SK-MEL-5 (cell line): ENCODE measurements at regions not wholly inside any gene's neighbourhood (a gene's known extent, or its start where the extent isn't known, plus 50 kb on each side); places are given as distances from the start of the nearest gene placed in this dataset.
"Not testable (repeated sequence)": the region's sequence is repeated elsewhere in the genome, so short reads cannot be mapped to it uniquely, and the experiment has no call there.

Experiments
- DNase-seq: peaks from one replicate; pipeline ENCODE4 v3.0.0-alpha.2; 2016; ENCODE audit warnings: low read depth, low spot score
- in situ Hi-C: cut with HindIII; loops from 2 replicates; pipeline ENCODE4 v1.10.0; 2016; ENCODE audit warnings: low sequenced_read_pairs, high pct_unique_total_duplicates, low pct_unique_long_range_greater_than_20kb

DNA sequence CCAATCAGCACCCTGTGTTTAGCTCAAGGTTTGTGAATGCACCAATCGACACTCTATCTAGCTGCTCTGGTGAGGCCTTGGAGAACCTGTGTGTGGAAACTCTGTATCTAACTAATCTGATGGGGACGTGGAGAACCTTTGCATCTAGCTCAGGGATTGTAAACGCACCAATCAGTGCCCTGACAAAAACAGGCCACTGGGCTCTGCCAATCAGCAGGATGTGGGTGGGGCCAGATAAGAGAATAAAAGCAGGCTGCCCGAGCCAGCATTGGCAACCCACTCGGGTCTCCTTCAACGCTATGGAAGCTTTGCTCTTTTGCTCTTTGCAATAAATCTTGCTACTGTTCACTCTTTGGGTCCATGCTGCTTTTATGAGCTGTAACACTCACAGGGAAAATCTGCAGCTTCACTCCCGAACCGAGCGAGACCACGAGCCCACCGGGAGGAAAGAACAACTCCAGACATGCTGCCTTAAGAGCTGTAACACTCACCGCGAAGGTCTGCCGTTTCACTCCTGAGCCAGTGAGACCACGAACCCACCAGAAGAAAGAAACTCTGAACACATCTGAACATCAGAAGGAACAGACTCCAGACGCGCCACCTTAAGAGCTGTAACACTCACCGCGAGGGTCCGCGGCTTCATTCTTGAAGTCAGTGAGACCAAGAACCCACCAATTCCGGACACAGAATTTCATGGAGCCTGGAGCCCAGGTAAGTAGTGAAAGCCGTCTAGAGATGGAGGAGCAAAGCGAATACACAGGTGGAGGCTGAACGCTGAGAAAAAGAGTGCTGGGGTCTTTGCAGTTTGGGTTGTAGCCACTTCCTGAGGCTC lies 92.8 kb downstream of the ANKRD10 start:
- DNase-seq, in situ Hi-C loops: not testable (repeated sequence)

DNA sequence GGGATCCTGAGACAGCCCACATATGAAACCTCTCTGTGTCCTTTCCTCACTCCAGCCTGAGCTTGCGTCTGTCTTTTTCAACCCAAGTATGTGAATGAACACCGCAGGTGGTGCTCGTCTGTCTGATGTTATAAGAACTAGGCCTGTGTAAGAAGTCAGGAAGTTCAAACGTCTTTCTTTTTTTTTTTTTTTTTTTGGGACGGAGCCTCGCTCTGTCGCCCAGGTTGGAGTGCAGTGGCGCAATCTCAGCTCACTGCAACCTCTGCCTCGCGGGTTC lies 92.3 kb downstream of the ANKRD10 start:
- no peak for DNase-seq
- in situ Hi-C loops = no loop called here

DNA sequence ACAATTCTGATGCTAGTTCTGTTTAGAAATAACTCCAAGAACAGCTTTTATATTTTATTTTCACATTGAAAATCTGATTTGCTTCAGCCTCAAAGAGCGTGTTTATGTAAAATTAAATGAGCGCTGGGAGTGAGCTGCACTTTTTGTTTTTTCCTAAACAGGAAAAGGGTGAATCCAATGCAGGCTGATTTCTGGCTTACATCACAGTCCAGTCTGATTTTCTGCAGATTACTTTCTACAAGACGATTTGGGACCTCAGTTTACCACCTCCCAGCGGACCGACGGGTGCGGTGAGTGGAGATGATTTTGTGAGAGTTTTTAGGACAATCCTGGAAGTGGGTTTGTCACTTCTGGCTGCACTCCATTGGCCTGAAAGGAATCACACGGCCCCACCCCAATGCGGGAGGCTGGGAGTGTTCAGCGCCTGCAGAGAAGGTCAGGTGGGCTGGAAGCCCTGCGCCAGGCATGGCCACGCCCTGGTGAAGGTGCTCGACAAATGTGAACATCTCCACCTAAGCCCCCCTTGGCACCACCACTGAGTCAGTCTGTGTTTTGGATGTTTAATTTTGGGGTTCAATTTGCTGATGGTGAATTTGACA lies 90.1 kb downstream of the ANKRD10 start:
- no peak for DNase-seq
- in situ Hi-C loops = no loop called here

DNA sequence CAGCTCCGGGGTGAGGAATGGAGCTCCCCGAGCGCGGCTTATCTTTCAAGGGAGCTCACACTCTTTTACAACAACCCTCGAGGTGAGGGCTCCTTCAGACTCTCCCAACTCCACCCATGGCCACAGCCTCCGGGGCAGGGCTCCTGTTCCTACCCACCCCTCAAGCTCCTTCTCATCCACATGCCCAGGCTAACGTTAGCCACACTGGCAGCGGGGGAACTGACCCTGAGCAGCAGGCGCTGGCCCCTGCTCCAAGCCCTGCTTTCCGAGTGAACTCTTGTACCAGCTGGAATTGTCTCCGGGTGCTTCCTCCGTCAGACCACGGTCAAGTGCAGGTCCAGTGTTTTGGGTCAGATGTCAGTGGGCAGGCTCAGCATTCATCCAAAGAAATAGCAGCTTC lies 89.4 kb downstream of the ANKRD10 start:
- in situ Hi-C loops = no loop called here
- no peak for DNase-seq

DNA sequence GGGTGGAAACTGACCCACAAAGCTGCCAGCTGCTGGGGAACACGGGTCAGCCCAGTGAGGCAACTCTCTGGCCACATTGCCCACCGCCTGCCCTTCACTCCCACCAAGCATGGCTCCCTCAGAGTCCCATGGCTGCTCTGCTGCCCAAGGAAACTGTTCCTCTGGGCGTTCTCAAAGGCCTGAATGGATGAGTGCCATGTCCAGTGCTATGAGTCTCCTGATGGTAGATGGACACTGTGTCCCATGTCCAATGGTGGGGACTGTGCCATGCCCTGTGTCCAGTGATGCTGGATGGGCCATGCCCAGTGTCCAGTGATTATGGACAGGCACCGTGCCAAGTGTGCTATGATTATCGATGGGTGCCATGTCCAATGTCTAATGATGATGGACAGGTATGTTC lies 88.8 kb downstream of the ANKRD10 start:
- in situ Hi-C loops = no loop called here
- no peak for DNase-seq

DNA sequence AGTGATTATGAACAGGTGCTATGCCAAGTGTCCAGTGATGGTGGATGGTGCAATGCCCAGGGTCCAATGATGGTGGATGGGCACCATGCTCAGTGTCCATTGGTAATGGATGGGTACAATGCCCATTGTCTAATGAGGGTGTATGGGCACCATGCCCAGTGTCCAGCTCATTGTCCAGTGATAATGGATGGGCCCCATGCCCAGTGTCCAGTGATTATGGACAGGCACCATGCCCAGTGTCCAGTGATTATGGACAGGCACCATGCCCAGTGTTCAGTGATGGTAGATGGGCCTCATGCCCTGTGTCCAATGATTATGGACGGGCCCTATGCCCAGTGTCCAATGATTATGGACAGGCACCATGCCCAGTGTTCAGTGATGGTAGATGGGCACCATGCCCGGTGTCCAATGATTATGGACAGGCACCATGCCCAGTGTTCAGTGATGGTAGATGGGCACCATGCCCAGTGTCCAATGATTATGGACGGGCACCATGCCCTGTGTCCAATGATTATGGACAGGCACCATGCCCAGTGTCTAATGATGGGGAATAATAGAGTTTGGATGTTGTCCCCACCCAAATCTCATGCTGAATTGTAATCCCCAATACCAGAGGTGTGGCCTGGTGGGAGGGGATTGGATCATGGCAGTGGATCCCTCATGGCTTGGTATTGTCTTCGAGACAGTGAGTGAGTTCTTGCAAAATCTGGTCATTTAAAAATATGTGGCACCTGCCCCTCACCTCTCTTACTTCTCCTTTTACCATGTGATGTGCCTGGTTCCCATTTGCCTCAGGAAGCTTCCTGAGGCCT lies 87.8 kb downstream of the ANKRD10 start:
- in situ Hi-C loops = no loop called here

More for the DNA sequence above, 87.8 kb downstream of the ANKRD10 start:
- DNase-seq = no peak
